Bone marrow (tissue), 2 donors: ENCODE measurements at regions not wholly inside any gene's neighbourhood (a gene's known extent, or its start where the extent isn't known, plus 50 kb on each side); places are given as distances from the start of the nearest gene placed in this dataset.

Source experiments
- DNase-seq, 2 donors: peaks; one replicate each; lab custom pipeline; 2025; lab: John Stamatoyannopoulos, UW

DNA sequence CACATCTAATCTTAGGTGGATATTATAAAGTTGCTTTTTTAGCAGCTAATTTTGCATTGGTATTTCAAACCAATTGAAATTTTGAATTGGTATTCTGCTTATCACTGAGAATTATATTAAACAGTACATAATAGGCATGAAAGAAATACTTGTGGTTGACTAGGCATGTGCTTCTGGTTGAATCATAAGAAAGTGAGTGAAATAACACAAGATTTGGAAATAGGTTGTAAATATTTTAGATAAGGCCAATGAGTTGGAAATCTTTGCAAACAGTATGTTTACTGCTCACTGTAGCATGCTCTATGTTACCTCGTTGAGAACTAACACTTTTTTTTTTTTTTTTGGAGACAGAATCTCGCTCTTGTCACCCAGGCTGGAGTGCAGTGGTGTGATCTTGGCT, 66.8 kb upstream of the RFC3 start:
- no peak for DNase-seq

DNA sequence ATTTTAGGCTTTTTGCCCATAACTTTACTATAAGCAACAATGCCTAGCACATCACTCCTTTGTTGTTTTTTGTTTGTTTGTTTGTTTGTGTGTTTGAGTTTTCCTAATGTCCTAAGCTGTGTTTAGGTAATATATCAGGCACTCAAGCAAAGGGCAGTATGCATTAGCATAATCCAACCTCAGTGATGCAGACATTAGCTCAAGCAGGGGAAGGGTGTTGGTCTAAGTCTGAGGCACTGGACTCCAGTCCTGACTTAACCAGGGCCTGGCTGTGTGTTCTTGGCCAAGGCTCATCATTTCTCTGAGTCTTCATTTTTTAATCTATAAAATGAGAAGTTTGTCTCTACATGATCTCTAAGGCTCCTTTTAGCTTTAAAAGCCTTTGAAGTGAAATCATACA, 65.9 kb upstream of the RFC3 start:
- no peak for DNase-seq

DNA sequence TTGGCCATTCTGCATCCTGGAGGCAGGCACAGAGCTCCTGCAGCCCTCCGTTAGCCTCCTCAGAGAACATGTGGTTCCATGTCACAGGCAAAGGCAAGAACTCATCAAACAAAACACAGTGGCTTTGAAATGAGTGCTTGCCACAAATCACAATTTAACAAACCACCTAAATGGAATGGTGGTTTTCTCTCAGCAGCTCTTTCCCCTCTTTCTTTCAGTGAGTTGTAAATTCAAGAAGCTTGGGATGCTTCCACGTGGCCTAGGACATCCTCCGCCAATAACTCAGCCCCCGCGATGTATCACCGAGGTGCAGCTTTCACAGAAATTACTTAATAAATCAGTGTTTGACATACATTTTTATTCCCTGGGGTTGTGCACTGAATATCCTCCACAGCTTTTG, 65.4 kb upstream of the RFC3 start:
- DNase-seq: no peak

DNA sequence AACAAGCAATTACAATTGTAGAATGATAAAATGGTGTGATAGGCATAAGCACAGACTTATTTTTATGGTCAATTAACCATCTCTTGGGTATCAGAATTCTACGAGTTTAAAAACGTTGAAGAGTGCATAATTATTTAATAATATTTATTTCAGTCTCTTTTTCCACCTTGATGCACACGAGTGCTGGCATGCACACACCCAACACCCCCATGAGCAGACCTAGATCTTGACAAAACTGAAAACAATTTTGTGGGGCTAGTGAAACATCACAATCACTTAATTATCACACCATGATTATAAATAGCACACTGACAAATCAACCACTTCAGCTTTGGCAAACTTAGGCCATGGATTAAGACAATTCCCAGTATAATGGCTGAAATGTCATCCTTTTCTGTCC, 61.0 kb upstream of the RFC3 start:
- DNase-seq: no peak

DNA sequence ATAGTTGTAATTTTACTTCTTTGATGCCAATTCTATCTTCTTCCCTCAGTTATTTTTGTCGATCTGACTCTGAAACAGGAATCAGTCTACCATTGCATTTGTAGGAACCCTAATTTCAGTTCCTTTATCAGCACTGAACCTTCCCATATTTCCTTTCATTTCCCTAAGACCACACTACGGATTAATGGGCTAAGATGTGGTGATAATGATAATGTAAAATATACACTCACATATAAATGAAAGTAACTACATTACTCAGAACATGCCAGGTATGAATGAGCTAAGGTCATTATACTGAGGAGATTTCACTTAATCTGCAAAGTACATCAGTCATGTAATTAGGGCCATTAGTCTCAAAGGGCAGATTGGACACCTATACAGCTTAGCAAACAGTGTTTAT, 60.2 kb upstream of the RFC3 start:
- DNase-seq: no peak

DNA sequence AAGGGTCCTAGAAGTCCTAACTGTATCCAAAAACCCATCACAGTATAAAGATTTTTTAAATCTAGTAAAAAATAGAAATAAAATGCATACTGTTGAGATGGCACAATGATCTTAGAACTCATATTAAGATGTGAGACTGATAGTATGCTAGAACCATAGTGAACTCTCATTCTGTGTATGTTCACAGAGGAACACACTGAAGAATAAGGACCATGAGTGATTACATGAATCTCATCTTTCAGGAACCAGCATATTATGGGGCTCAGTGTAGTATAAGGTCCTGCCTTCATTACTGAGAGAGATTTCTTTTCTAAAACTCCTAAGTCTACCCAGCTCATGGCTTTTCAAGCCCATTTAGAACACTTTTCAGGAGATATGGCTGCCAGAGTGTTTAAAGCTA, 59.8 kb upstream of the RFC3 start:
- no peak for DNase-seq

DNA sequence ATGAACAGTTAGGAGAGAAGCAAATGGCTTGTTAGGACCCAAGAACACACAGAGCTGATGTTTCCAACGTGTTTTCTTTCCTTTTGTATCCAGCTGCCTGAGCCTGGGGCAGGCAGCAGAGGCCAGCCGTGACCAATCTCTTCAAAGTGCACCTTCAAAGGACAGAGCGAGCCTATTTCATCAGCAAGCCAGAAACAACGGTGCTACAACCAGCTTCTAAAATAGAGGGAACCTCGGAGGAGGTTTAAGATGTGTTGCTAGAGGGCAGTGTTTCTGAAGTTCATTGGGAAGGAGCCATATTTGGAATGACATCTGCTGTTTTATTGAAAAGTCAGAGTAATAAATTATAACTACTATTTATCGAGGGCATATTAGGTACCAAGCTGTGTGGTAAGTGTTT, 56.2 kb upstream of the RFC3 start:
- DNase-seq: no peak

DNA sequence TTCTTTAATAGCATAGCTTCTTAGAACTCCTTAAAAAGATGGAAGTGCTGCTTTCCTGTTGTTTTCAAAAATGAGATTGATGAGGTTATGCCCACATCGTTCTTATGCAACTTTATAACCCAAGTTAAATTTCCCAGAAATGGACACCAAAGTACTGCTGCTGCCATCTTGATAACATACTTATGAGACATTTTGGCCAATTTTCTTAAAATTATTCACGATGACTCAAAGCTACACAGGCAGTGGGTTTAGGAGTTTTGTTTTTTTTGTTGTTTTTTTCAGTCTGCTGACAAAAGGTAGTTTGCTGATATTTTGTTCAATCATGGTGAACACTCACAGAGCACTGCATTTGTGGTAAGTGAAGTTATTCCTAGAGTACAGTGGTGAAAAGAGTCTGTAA, 54.9 kb upstream of the RFC3 start:
- no peak for DNase-seq

DNA sequence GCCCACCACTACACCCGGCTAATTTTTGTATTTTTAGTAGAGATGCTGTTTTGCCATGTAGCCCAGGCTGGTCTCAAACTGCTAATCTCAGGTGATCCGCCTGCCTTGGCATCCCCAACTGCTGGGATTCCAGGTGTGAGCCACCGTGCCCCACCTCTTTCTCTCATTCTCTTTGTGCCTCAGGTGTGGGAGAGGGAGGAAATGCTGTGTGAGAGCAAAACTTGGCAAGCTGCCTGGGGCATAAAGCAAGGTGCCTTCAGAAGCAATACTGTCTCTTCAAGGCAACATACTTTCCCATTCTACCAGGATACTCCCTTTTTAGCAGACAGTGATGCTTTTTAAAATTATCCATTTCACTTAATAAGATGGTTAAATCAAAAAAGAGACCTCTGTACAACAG, 53.2 kb upstream of the RFC3 start:
- no peak for DNase-seq

DNA sequence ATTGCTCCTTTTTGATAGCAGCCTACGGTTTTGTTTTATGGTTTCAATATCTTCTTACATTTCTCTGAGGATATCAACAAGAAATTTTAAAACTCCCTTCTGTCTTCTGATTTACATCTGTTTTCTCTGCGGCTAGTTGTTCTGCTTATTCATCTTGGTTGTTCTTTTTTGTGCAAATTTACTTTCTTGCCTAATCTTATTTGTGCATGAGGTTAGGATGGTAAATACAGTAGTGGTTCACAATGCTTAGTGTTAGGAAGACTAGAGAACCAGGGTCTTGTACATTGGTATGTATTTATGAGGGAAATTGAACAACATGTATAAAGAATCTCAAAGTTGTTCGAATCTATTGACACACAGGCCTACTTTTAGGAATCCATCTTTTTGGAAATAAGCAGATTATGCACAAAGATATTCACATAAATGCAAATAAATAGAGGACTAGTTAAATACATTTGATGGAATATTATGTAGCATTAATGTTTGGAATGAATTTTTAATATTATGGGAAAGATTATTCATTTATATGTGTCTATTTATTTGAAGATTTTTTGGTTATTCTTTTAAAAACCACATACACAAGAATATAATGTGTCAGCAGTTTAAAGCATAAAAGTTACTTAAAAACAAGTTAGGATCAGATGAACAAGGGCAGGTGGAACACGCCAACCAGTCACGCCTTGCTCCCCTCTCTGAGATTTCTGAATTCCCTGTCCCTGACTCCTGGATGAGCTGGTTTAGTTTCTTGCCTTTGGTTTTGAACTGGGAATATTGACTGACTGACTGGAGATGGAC, 51.4 kb upstream of the RFC3 start:
- no peak for DNase-seq

DNA sequence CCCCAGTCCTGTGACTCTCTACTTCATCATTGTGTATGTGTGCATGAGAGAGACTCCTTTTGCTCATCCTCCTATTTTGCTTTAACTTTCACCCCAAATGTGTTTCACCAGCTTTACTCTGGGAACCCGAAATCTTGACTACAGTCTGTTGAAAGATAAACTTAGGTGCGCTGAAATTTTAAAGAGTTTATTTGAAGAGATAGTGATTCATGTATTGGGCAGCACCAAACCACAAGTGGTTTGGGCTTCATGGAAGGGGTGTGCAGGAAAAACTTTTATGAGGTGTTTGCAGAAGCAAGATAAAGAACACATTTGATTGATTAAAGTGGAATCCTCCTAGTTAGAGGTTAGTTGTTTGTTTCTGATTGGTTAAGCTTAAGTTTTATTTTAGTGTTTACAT, 50.8 kb upstream of the RFC3 start:
- no peak for DNase-seq
